Osteoblast (primary cell): ENCODE measurements at regions not wholly inside any gene's neighbourhood (a gene's known extent, or its start where the extent isn't known, plus 50 kb on each side); places are given as distances from the start of the nearest gene placed in this dataset.
"Not testable (repeated sequence)": the region's sequence is repeated elsewhere in the genome, so short reads cannot be mapped to it uniquely, and the experiment has no call there.

Experiments
- DNase-seq: peaks from one replicate; pipeline ENCODE4 v3.0.0; 2011; ENCODE audit warnings: low spot score, mixed read lengths; ENCODE audit not compliant: insufficient read length; ENCODE audit errors: missing footprints
- H2AFZ ChIP-seq: 2 replicates; pipeline ENCODE4 v1.6.0; 2011; ENCODE audit warnings: mild to moderate bottlenecking, low read length
- H3K27ac ChIP-seq: 2 replicates; pipeline ENCODE4 v1.5.1; 2011; ENCODE audit warnings: mild to moderate bottlenecking, low read depth, low read length, moderate library complexity
- H3K27me3 ChIP-seq: 2 replicates; pipeline ENCODE4 v1.6.0; 2012; ENCODE audit warnings: mild to moderate bottlenecking, control low read depth, inconsistent platforms, low read length, moderate library complexity; ENCODE audit not compliant: insufficient read depth
- H3K36me3 ChIP-seq: 2 replicates; pipeline ENCODE4 v1.5.1; 2011; ENCODE audit warnings: mild to moderate bottlenecking, low read length, control low read depth, moderate library complexity; ENCODE audit not compliant: insufficient read depth
- H3K4me1 ChIP-seq: 2 replicates; pipeline ENCODE4 v1.5.1; 2011; ENCODE audit warnings: mild to moderate bottlenecking, low read length, control low read depth, moderate library complexity; ENCODE audit not compliant: insufficient read depth
- H3K4me2 ChIP-seq: 2 replicates; pipeline ENCODE4 v1.6.0; 2011; ENCODE audit warnings: mild to moderate bottlenecking, low read length; ENCODE audit not compliant: insufficient read depth
- H3K4me3 ChIP-seq: fragments of 200-600 bp; sonication (generic); 3 replicates; pipeline ENCODE4 v1.5.1; 2012; ENCODE audit warnings: mild to moderate bottlenecking, low read length, inconsistent platforms; ENCODE audit not compliant: insufficient read depth
- H3K79me2 ChIP-seq: 2 replicates; pipeline ENCODE4 v1.6.0; 2012; ENCODE audit warnings: mild to moderate bottlenecking, low read length, control low read depth, inconsistent platforms; ENCODE audit not compliant: insufficient read depth
- H3K9me3 ChIP-seq: 2 replicates; pipeline ENCODE4 v1.5.1; 2011; ENCODE audit warnings: low read depth, low read length, control low read depth
- H4K20me1 ChIP-seq: 2 replicates; pipeline ENCODE4 v1.6.0; 2012; ENCODE audit warnings: mild to moderate bottlenecking, low read length, control low read depth; ENCODE audit not compliant: insufficient read depth
- CTCF ChIP-seq: IDR thresholded peaks from 2 replicates; pipeline ENCODE4 v1.5.1; 2011; ENCODE audit warnings: mild to moderate bottlenecking, low read depth, low read length, moderate library complexity; ENCODE audit errors: extremely low read depth

GRCh38 chr3:148546959-148547358 lies 150.7 kb upstream of the AGTR1 start:
- Histone ChIP-seq H4K20me1 (no peaks in the 10 kb centered on the region), H3K27me3 (no peaks in the 10 kb centered on the region), H3K4me3 (no peak overlapping the region), H2AFZ (no peak overlapping the region), H3K79me2 (no peaks in the 10 kb centered on the region), H3K4me2 (no peak overlapping the region), H3K9me3 (no peaks in the 10 kb centered on the region), H3K36me3 (no peaks in the 10 kb centered on the region), H3K27ac (no peak overlapping the region), H3K4me1 (peaks cover 3% of the 10 kb centered on the region)
- DNase-seq = no peak
- TF ChIP-seq CTCF = no peak

GRCh38 chr3:148551767-148552260 lies 145.9 kb upstream of the AGTR1 start:
- Histone ChIP-seq H3K79me2 (no peaks in the 10 kb centered on the region), H3K4me1 (peaks cover 3% of the 10 kb centered on the region), H3K4me2 (no peak overlapping the region), H4K20me1 (no peaks in the 10 kb centered on the region), H3K27me3 (no peaks in the 10 kb centered on the region), H3K4me3 (no peak overlapping the region), H2AFZ (no peak overlapping the region), H3K27ac (no peak overlapping the region), H3K36me3 (no peaks in the 10 kb centered on the region), H3K9me3 (no peaks in the 10 kb centered on the region)
- TF ChIP-seq CTCF = no peak
- DNase-seq = no peak

- peaks cover 3% of the 10 kb centered on the region for H3K4me1 ChIP-seq
- TF ChIP-seq CTCF = no peak
- H2AFZ ChIP-seq = no peak overlapping the region
- no peaks in the 10 kb centered on the region for H4K20me1 ChIP-seq
- H3K27ac ChIP-seq = no peak overlapping the region
- H3K27me3 ChIP-seq = no peaks in the 10 kb centered on the region
- H3K4me3 ChIP-seq = no peak overlapping the region
- H3K9me3 ChIP-seq = no peaks in the 10 kb centered on the region
- H3K4me2 ChIP-seq = no peak overlapping the region
- H3K36me3 ChIP-seq = no peaks in the 10 kb centered on the region
- DNase-seq = no peak
- no peaks in the 10 kb centered on the region for H3K79me2 ChIP-seq
Observed at GRCh38 chr3:148554367-148554766, 143.3 kb upstream of the AGTR1 start.

DNA sequence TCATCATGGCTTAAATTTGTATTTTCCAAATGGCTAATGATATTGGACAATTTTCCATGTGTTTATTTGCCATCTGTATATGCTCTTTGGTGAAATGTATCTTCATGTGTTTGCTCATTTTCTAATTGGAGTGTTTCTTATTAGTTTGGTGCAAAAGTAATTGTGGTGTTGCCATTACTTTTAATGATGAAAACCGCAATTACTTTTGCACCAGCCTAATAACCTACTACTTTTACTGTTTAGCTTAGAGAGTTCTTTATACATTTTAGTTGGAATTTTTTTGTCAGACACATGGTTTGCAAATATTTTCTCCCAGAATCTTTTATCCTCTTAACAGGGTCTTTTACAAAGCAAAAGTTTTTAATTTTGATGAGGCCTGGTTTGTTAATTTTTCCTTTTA lies 141.0 kb upstream of the AGTR1 start:
- no peak for DNase-seq
- Histone ChIP-seq H3K79me2 (no peaks in the 10 kb centered on the region), H3K27me3 (no peaks in the 10 kb centered on the region), H2AFZ (no peak overlapping the region), H3K36me3 (no peaks in the 10 kb centered on the region), H3K4me2 (no peak overlapping the region), H3K27ac (no peak overlapping the region), H4K20me1 (no peaks in the 10 kb centered on the region), H3K9me3 (no peaks in the 10 kb centered on the region), H3K4me3 (no peak overlapping the region), H3K4me1 (peaks cover 2% of the 10 kb centered on the region)
- no peak for TF ChIP-seq CTCF

DNA sequence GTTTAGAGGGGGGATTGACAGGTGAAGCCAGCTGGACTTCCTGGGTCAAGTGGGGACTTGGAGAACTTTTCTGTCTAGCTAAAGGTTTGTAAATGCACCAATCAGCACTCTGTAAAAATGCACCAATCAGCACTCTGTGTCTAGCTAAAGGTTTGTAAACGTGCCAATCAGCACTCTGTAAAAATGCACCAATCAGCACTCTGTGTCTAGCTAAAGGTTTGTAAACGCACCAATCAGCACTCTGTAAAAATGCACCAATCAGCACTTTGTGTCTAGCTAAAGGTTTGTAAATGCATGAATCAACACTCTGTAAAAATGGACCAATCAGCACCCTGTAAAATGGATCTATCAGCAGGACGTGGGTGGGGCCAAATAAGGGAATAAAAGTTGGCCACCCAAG lies 120.1 kb upstream of the AGTR1 start:
- H3K27ac ChIP-seq, H3K4me1 ChIP-seq, H3K79me2 ChIP-seq, H4K20me1 ChIP-seq, DNase-seq, H3K9me3 ChIP-seq, H3K36me3 ChIP-seq, H3K4me2 ChIP-seq, H2AFZ ChIP-seq, H3K4me3 ChIP-seq, H3K27me3 ChIP-seq: not testable (repeated sequence)
